ENCODE measurements at regions not wholly inside any gene's neighbourhood (a gene's known extent, or its start where the extent isn't known, plus 50 kb on each side); places are given as distances from the start of the nearest gene placed in this dataset.
A peak's percentile ranks its signal among the peaks of the same experiment; 100 is the strongest.

DNA sequence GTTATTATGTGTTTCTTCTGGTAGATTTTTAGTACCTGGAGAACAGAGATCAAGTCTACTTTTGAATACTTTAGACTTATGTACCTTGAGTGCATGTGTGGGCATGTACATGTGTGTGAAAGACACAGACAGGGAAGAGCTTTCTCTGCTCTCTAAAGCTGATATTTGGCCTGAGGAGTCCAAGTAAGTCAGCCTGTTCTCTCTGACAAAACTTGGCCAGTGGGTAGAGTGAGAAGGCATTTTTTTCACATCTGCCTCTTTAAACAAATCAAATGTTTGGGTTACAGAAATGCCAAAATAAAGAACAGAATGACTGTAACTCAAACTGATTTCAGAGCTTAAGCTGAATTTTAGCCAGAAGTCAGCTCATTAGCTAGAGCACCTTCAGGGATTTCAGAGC lies 309.7 kb upstream of the DYNLRB2 start:
- Histone ChIP-seq H2BK12ac (ENCODE audit: low read length in 2 of 2) (no peak overlapping the region), H4K91ac (ENCODE audit: low read length) (no peak overlapping the region), H3K4ac (ENCODE audit: low read depth in 1 of 2, low read length in 2 of 2) (no peak overlapping the region), H4K8ac (ENCODE audit: low read length) (no peak overlapping the region), H3K23ac (ENCODE audit: low read length in 2 of 2) (no peak overlapping the region), H3K4me1 (ENCODE audit: control insufficient read depth, insufficient read depth, low read depth, low read length) (peaks cover 5% of the 10 kb centered on the region), H2BK15ac (ENCODE audit: low read depth, poor library complexity, severe bottlenecking) (no peak overlapping the region), H2BK120ac (ENCODE audit: low read depth, low read length) (no peak overlapping the region), H3K14ac (ENCODE audit: low read length in 2 of 2) (no peak overlapping the region), H3K9ac (ENCODE audit: low read length) (peak overlapping the region; percentile 53), H3K18ac (ENCODE audit: low read depth in 1 of 2, low read length in 2 of 2) (no peak overlapping the region), H2AK5ac (ENCODE audit: low read length, severe bottlenecking) (no peak overlapping the region), H3K4me3 (ENCODE audit: insufficient read depth in 1 of 2, low read depth in 1 of 2, low read length in 2 of 2) (no peak overlapping the region), H3K4me2 (ENCODE audit: low read length, poor library complexity, severe bottlenecking) (no peak overlapping the region), H3K79me1 (replicated peaks; ENCODE audit: low read length, poor library complexity, severe bottlenecking) (no peaks in the 10 kb centered on the region), H3K27ac (ENCODE audit: low read length, poor library complexity, severe bottlenecking) (no peak overlapping the region), H3K9me3 (ENCODE audit: control insufficient read depth, low read length) (peaks cover 17% of the 10 kb centered on the region), H2BK5ac (ENCODE audit: low read depth, low read length, poor library complexity, severe bottlenecking) (no peak overlapping the region), H3K27me3 (ENCODE audit: control insufficient read depth in 1 of 2, insufficient read depth in 1 of 2, low read length in 2 of 2) (no peaks in the 10 kb centered on the region), H3K36me3 (ENCODE audit: control insufficient read depth in 1 of 2, insufficient read depth in 2 of 2, low read depth in 1 of 2, low read length in 2 of 2) (no peaks in the 10 kb centered on the region), H2AFZ (ENCODE audit: low read depth, low read length) (no peak overlapping the region)
- no peak for DNase-seq

DNA sequence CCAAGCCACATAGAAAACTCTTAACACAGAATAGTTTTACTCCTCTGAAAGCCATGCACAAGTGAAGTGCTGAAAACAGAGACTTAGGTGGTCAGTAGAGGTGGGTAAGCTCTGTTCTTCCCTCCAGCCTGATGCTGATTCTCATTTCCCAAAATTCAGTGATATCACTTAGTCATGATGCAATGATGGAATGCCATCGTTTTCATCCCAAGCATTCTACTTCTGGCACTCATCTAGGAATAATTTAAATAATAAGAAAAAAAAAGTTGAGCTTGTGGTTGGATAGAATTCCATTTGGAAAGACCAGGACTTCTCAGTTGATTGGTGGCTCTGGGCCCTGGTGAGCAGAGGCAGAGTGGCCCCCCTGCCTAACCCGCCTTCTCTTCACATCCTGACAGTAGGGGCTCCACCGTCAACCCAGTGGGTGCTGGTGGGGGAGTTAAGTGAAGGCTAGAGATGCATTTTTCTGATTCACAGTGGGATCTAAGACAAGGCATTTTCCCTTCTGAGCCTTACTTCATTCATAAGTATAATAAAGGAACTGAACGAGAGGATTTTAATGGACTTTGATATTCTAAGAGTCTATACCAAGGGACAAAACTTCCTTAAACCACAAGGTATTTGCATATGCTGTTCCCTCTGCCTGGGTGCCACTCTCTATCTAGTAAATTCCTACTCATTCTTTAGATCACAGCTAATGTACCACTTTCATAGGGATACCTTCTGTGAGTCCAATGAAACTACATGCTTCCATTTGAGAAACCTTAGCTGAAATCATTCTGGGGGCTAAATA lies 310.3 kb upstream of the DYNLRB2 start:
- Histone ChIP-seq H2BK15ac (ENCODE audit: low read depth, poor library complexity, severe bottlenecking) (no peak overlapping the region), H3K4me1 (ENCODE audit: control insufficient read depth, insufficient read depth, low read depth, low read length) (peaks cover 5% of the 10 kb centered on the region), H3K14ac (ENCODE audit: low read length in 2 of 2) (no peak overlapping the region), H3K4ac (ENCODE audit: low read depth in 1 of 2, low read length in 2 of 2) (no peak overlapping the region), H3K79me1 (replicated peaks; ENCODE audit: low read length, poor library complexity, severe bottlenecking) (no peaks in the 10 kb centered on the region), H2BK12ac (ENCODE audit: low read length in 2 of 2) (no peak overlapping the region), H4K8ac (ENCODE audit: low read length) (no peak overlapping the region), H3K36me3 (ENCODE audit: control insufficient read depth in 1 of 2, insufficient read depth in 2 of 2, low read depth in 1 of 2, low read length in 2 of 2) (no peaks in the 10 kb centered on the region), H3K23ac (ENCODE audit: low read length in 2 of 2) (no peak overlapping the region), H3K9me3 (ENCODE audit: control insufficient read depth, low read length) (peaks cover 19% of the 10 kb centered on the region), H2BK120ac (ENCODE audit: low read depth, low read length) (no peak overlapping the region), H3K9ac (ENCODE audit: low read length) (peak overlapping the region; percentile 53), H2AFZ (ENCODE audit: low read depth, low read length) (no peak overlapping the region), H3K27ac (ENCODE audit: low read length, poor library complexity, severe bottlenecking) (no peak overlapping the region), H2BK5ac (ENCODE audit: low read depth, low read length, poor library complexity, severe bottlenecking) (no peak overlapping the region), H2AK5ac (ENCODE audit: low read length, severe bottlenecking) (no peak overlapping the region), H3K4me3 (ENCODE audit: insufficient read depth in 1 of 2, low read depth in 1 of 2, low read length in 2 of 2) (no peak overlapping the region), H3K27me3 (ENCODE audit: control insufficient read depth in 1 of 2, insufficient read depth in 1 of 2, low read length in 2 of 2) (no peaks in the 10 kb centered on the region), H3K18ac (ENCODE audit: low read depth in 1 of 2, low read length in 2 of 2) (no peak overlapping the region), H3K4me2 (ENCODE audit: low read length, poor library complexity, severe bottlenecking) (no peak overlapping the region), H4K91ac (ENCODE audit: low read length) (no peak overlapping the region)
- WGBS = no CpG with 5 or more reads among the region's 4 CpGs
- no peak for DNase-seq

GRCh38 chr16:80226499-80226898 lies 314.3 kb upstream of the DYNLRB2 start:
- Histone ChIP-seq H2BK15ac (ENCODE audit: low read depth, poor library complexity, severe bottlenecking) (no peak overlapping the region), H3K18ac (ENCODE audit: low read depth in 1 of 2, low read length in 2 of 2) (no peak overlapping the region), H3K27ac (ENCODE audit: low read length, poor library complexity, severe bottlenecking) (no peak overlapping the region), H3K4me3 (ENCODE audit: insufficient read depth in 1 of 2, low read depth in 1 of 2, low read length in 2 of 2) (no peak overlapping the region), H3K79me1 (replicated peaks; ENCODE audit: low read length, poor library complexity, severe bottlenecking) (no peaks in the 10 kb centered on the region), H2BK5ac (ENCODE audit: low read depth, low read length, poor library complexity, severe bottlenecking) (no peak overlapping the region), H3K4ac (ENCODE audit: low read depth in 1 of 2, low read length in 2 of 2) (no peak overlapping the region), H3K4me2 (ENCODE audit: low read length, poor library complexity, severe bottlenecking) (no peak overlapping the region), H2BK120ac (ENCODE audit: low read depth, low read length) (no peak overlapping the region), H4K8ac (ENCODE audit: low read length) (no peak overlapping the region), H2AK5ac (ENCODE audit: low read length, severe bottlenecking) (no peak overlapping the region), H2AFZ (ENCODE audit: low read depth, low read length) (no peak overlapping the region), H3K27me3 (ENCODE audit: control insufficient read depth in 1 of 2, insufficient read depth in 1 of 2, low read length in 2 of 2) (no peaks in the 10 kb centered on the region), H3K23ac (ENCODE audit: low read length in 2 of 2) (no peak overlapping the region), H3K9ac (ENCODE audit: low read length) (no peak overlapping the region), H3K14ac (ENCODE audit: low read length in 2 of 2) (no peak overlapping the region), H4K91ac (ENCODE audit: low read length) (no peak overlapping the region), H3K9me3 (ENCODE audit: control insufficient read depth, low read length) (peaks cover 19% of the 10 kb centered on the region), H2BK12ac (ENCODE audit: low read length in 2 of 2) (no peak overlapping the region), H3K36me3 (ENCODE audit: control insufficient read depth in 1 of 2, insufficient read depth in 2 of 2, low read depth in 1 of 2, low read length in 2 of 2) (no peaks in the 10 kb centered on the region), H3K4me1 (ENCODE audit: control insufficient read depth, insufficient read depth, low read depth, low read length) (peaks cover 2% of the 10 kb centered on the region)
- no peak for DNase-seq

DNA sequence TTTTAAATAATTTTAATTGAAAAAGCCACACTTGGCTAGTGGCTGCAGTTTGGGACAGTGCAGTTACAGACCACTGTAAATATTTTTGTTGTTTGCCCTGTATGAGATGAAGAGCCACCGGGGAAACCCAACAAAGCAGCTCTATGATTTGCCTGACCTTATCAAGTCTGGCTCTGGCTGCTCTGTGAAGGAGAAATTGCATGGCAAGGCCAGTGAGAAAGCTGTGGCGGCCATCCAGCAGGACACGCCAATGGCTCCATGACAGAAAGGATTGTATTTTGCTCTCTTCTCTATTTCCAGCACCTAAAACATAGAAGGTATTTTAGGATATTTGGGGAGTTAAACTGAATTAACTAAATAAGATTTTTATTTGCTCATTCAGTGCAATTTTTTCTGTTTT lies 330.0 kb upstream of the DYNLRB2 start:
- H2BK120ac ChIP-seq (ENCODE audit: low read depth, low read length) = no peak overlapping the region
- H3K23ac ChIP-seq (ENCODE audit: low read length in 2 of 2) = no peak overlapping the region
- 95% methylated on average over 3 of the region's 3 CpGs for WGBS
- H3K14ac ChIP-seq (ENCODE audit: low read length in 2 of 2) = no peak overlapping the region
- H4K91ac ChIP-seq (ENCODE audit: low read length) = no peak overlapping the region
- H3K4me2 ChIP-seq (ENCODE audit: low read length, poor library complexity, severe bottlenecking) = no peak overlapping the region
- H2BK5ac ChIP-seq (ENCODE audit: low read depth, low read length, poor library complexity, severe bottlenecking) = no peak overlapping the region
- DNase-seq = no peak
- no peaks in the 10 kb centered on the region for H3K79me1 ChIP-seq (replicated peaks; ENCODE audit: low read length, poor library complexity, severe bottlenecking)
- no peaks in the 10 kb centered on the region for H3K36me3 ChIP-seq (ENCODE audit: control insufficient read depth in 1 of 2, insufficient read depth in 2 of 2, low read depth in 1 of 2, low read length in 2 of 2)
- H3K18ac ChIP-seq (ENCODE audit: low read depth in 1 of 2, low read length in 2 of 2) = no peak overlapping the region
- no peak overlapping the region for H3K4me3 ChIP-seq (ENCODE audit: insufficient read depth in 1 of 2, low read depth in 1 of 2, low read length in 2 of 2)
- H3K4ac ChIP-seq (ENCODE audit: low read depth in 1 of 2, low read length in 2 of 2) = no peak overlapping the region
- no peak overlapping the region for H2BK12ac ChIP-seq (ENCODE audit: low read length in 2 of 2)
- H4K8ac ChIP-seq (ENCODE audit: low read length) = no peak overlapping the region
- no peaks in the 10 kb centered on the region for H3K4me1 ChIP-seq (ENCODE audit: control insufficient read depth, insufficient read depth, low read depth, low read length)
- no peak overlapping the region for H2BK15ac ChIP-seq (ENCODE audit: low read depth, poor library complexity, severe bottlenecking)
- no peak overlapping the region for H3K27ac ChIP-seq (ENCODE audit: low read length, poor library complexity, severe bottlenecking)
- H3K27me3 ChIP-seq (ENCODE audit: control insufficient read depth in 1 of 2, insufficient read depth in 1 of 2, low read length in 2 of 2) = peaks cover 0 to 3% of the 10 kb centered on the region in 2 experiments
- H2AFZ ChIP-seq (ENCODE audit: low read depth, low read length) = no peak overlapping the region
- H3K9me3 ChIP-seq (ENCODE audit: control insufficient read depth, low read length) = peaks cover 9% of the 10 kb centered on the region
- H2AK5ac ChIP-seq (ENCODE audit: low read length, severe bottlenecking) = no peak overlapping the region
- H3K9ac ChIP-seq (ENCODE audit: low read length) = no peak overlapping the region
